NCI-H2196 treated with DMSO at 0.1 percent for 48 hours (cell line): ENCODE measurements at regions not wholly inside any gene's neighbourhood (a gene's known extent, or its start where the extent isn't known, plus 50 kb on each side); places are given as distances from the start of the nearest gene placed in this dataset.

ENCODE experiments used
- DNase-seq: peaks from one replicate; lab custom pipeline; 2025; ENCODE audit not compliant: unreplicated experiment; lab: John Stamatoyannopoulos, UW

DNA sequence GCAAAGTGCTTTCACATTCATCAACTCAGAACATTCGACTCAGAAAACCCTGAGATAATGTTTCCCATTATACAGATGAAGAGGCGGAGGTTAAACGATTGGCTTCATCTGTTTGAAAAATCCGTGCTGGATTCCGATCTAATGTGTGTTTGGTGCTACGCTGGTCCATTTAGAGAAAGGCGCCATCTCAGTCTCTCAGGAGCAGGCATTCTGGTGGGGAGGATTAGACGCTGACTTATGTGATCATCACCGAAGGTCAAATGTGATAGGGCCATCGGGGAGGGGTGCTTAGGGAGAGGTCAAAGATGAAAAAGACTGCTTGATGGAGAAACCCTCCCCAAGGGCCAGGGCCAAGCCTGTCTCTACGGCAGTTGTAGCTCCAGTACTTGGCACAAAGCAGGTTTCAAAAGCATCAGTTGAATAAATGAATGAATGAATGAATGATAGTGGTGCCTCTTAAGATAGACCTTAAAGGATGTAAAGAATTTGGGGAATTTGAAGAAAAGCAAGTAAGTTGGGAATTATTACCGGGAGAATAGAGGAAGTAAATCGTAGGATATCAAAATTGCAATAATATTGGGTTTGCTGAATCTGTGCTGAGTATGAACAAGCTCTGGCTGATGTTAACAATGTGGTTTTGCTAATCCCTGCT is 160.6 kb upstream of the SHB start:
- DNase-seq, result no peak

DNA sequence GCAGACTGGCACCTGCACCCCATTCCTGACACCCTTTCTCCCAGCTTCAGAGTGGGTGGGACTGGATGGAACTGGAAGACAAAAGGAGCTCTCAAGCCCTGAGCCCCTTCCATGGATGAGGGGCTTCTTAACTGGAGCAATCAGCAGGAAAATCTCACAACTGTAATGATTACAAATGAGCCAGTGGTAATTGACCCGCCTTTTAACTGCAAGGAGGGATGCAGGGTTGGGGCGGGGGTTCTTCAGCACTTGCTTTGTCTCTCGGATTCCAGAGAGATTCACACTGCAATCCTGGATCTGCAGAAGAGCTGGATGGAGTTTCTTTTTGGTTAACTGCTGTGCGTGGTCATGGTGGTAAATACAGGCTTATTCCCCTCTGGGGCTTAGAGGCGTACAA is 160.1 kb upstream of the SHB start:
- DNase-seq, result no peak

DNA sequence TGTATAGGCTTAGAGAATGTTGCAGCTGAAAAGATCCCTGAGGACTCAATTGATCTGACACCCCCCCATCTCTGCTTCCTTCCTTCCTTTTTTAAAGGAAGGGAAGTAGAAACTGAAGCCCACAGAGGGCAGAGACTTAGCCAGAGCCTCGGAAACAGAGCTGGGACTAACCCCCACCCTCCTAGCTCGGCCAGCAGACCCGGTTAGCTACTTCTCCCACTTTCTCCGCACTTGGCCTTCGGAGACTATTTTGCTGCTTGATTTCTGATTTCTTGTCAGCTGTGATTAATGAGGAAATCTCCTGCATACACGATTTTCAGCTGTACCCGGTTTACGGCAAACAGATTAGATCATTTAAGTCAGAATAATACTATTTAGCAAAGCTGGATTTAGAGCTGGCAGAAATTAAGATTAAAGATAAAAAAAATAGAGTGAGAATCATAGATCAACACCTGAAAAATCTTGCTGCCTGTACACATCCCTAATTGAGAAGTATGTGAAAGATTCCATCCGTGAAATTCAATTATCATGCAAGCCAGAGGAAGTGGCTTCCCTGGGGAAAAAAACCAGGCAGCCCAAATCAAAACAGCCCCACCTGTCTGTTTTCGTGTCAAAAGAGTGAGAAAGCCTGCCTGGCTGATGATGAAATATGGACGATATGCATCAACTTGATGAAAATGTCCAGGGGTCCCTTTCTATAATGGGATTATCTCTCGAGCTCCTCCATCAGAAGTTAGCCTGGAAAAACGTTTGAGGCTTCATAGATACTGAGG is 159.5 kb upstream of the SHB start:
- no peak for DNase-seq

DNA sequence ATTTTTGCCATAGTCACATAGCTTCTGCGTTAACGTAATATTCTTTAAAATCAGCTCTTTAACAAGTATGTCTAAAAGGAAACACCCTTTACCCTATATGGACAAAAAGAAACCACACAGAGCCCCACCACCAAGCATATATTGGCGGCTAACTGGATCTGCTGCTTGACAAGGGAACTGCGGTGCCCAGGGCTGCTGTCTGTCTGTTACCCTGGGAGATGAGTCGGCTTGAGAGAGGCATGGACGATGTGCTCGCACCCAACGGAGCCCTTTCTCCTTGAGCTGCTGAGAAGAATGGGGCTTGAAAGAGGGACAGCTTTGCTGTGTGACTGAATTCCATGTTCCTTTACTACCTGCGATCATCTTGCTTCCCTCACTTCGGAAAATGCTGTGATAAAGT is 158.6 kb upstream of the SHB start:
- DNase-seq, result peak; percentile 39

DNA sequence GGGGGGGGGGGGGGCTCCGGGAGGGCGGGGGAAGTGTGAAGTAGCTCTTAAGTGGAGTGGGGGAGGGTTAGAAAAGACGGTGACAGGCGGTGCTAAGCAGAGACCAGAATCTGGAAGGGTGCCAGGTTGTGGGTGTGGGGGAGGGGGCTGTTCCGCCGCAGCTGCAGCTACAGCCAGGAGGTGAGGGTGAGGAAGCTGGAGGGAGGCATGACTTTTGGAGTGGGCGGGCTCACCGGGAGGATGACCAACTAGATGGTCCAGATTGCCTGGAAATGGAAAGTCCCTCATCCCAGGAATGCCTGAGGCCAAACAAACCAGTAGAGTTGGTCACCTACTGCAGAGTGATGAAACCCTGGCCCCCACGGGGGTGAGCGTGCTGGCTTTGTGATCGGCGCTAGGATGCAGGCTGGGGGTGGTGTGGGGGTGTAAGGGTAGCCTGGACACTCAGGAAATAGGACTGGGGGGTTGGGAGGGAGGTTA is 158.1 kb upstream of the SHB start:
- peak; percentile 98 for DNase-seq

DNA sequence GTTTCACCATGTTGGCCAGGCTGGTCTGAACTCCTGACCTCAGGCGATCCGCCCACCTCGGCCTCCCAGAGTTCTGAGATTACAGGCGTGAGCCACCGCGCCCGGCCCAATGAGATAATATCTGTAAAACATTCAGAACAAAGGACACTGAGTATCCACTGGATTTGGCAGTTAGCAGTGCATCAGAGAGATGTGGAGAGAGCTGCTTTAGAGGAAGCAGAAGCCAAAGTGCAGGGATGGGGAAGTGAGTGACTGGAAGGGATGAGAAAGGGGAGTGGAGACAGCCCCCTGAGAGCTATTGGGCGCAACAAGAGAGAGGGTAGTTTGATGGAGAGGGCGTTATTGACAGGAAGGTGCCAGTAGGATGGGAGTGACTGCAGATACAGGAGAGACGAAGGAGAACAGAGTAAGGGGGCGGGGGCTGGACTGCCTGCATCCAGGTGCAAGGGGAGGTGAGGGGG is 157.5 kb upstream of the SHB start:
- peak; percentile 87 for DNase-seq

DNA sequence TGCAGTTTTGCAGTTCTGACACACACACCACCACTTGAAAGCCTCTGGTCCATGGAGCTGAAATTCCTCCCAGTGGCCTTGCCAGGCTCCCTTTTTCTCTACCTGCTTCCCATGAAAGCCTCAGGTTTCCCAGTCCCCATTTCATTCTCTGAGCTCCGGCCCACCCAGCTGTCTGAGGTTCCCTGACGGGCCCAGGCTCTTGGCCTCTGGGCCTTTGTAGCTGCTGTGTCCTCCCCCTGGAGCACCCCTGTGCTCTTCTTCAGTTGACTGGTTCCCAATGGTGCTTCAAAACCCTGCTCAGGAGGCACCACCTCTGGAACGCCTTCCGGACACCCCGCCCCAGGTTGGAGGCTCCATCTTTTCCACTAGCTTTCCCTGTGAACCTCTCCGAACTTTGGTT is 155.9 kb upstream of the SHB start:
- no peak for DNase-seq

DNA sequence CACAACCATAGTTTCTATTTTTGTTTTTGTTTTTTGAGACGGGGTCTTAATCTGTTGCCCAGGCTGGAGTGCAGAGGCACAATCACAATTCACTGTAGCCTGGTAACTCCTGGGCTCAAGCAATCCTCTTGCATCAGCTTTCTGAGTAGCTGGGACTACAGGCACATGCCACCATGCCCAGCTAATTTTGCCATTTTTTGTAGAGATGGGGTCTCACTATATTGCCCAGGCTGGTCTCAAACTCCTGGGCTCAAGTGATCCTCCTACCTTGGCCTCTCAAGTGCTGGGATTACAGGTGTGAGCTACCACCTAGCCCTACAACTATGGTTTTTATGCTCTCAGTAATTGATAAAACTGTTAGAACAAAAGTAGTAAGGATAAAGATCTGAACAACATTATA is 147.5 kb upstream of the SHB start:
- no peak for DNase-seq

DNA sequence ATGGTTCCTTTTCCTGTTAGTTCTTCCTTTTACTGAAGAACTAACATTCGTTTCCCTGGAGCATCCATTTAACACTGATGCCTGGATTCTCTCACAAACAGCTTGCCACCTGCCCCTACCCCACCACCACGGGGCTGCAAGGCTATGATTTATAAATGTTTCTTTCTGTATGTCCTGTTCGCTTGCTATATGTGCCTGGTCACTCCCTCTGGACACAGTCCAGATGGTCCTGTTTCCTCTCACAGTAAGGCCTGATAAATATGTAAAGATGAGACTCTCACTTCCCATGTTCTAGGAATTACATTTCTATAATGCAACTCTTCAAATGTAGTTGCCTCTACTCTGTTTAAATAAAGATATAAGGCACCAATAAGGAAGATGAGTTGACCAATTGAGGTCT is 146.4 kb upstream of the SHB start:
- no peak for DNase-seq

DNA sequence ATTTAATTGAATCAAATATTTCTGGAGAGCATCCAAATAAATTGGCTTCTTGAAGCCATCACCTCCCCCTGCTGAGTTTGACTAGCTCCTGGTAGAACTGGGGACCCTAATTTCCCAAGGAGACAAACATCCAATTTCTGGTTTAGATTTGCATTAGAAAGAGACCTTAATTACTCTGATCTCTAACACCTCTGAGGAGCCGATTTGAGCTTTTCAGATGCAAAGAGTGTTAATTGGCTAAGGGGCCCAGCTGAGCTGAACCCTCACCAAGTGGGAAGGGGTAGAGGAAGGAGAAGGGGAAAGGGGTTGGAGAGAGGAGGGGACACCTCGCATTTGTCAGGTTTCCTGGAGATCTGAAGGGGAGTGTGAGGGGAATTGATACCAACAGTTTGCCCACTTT is 145.4 kb upstream of the SHB start:
- DNase-seq, result no peak

DNA sequence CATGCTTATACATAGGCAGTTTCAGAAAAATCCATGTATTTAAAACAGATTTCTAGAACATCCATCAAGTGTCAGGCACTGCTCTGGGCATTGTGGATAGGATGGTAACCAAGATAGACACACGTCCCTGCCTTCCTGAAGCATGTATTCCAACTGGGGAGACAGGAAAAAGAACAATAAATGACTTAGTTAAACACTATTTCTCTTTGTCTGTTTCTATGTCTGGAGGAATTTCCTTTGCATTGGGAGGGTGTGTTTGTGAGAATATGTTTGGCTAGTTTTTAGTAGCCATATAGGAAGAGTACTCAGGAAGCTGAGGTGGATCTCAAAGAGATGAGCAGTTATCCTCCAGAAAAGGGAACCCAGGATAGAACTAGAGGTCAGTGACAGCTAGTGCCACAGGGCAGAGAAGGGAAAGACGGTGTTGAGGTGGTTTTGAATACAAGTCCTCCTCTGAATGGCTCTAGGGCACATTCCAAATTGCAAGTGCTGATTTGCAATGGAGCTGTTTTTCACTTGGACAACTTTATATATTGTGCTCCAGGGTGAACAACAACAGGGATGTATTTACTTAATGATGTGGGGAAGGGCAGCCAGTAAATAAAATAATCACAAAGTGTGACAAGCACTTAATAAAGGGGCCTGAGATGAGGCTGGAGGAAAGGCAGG is 144.7 kb upstream of the SHB start:
- DNase-seq, result no peak

DNA sequence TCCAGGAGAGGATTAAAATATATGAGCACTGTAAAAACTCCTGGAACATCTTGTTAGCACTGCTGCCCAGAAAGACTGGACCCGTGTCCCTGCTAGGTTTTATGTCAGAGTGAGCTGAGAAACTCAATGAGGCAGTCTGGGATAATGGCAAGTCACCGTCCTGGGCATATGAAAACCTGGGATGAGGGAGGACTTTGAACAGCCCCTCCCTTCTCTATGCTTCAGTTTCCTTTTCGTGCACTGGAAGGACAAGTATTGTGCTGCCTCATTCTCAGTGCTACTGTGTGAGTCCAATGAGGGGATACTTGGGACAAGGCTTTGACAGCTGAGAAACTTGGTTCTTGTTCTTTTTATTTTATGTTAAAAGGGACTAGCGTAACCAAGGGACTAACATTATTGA is 143.0 kb upstream of the SHB start:
- DNase-seq, result no peak

DNA sequence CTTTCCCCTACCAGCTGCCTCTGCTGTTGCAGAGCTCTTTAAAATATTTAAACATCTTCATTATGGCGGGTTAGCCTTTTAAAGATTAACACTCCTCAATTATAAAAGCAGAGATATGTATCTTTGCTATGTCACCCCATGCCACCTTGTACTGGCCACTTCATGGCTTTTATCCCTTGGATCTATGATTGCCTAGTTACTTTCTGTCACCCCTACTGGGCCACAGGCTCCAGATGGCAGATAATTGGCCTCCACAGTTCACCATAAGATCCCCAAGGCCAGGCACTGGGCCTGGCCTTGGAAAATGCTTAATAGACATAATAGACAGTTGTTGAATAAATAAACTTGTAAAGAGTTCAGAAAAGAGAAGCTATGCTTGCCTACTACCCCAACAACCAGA is 142.0 kb upstream of the SHB start:
- no peak for DNase-seq

DNA sequence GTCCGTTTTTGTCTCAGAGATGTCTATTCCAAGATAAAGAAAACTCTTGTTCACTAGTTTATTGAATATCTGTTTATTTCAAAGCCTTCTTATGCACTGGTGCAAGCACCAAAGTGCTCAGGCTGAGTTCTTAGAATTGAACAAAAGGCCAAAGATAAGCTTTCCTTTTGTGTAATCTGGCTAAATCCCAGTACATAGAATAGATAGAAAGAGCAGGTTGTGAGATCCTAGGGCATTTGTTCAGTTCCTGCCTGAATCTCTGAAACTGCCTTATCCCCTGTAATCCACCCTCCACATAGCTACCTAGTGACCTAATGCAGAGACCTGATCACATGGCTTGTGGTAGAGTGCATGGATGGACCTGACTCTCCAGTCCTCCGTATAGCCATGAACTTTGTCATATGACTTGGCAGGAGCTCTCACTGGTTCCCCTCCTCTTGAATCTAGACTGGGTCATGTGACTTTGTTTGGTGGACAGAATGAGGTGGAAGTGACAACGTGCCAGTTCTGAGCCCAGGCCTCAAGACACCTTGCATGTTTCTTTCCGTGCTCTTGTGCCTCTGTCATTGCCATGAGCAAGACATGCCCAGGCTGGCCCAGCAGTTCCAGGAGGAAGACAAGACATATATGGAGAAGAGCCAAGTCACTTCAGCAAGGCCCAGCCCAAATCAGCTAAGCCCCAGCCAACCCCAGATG is 139.3 kb upstream of the SHB start:
- DNase-seq, result peak; percentile 49

DNA sequence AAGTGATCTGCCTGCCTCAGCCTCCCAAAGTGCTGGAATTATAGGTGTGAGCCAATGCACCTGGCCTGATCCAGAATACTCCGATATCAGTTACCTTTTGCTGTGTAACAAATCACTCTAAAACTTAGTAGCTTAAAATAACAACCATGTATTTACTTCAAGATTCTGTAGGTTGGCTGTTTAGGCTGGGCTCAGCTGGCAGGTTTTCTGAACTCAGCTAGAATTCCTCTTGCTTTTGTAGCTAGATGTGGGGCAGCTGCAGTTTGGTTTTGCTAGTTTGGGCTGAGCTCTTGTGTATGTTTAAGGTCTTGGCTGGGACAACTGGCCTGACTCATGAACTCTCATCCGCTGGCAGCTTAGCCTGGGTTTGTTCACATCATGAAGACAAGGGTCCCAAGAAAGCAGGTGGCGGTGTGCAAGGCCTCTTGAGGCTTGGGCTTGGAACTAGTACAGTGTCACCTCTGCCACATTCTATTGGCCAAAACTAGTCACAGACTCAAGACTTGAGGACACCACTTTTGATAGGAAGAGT is 138.3 kb upstream of the SHB start:
- no peak for DNase-seq

DNA sequence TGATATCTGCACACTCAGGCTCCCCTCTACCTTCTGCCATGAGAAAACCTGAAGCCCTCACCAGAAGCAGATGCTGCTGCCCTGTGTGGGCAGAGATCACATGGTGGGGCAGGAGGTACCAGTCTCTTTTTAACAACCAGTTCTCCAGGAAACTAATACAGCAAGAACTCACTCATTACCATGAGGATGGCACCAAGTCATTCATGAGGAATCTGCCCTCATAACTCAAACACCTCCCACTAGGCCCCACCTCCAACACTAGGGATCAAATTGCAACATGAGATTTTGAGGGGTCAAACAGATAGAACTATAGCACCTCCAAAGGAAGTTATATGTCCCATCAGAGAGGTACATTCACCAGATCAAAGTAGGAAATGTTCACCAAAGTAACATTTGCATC is 136.3 kb upstream of the SHB start:
- DNase-seq, result no peak

DNA sequence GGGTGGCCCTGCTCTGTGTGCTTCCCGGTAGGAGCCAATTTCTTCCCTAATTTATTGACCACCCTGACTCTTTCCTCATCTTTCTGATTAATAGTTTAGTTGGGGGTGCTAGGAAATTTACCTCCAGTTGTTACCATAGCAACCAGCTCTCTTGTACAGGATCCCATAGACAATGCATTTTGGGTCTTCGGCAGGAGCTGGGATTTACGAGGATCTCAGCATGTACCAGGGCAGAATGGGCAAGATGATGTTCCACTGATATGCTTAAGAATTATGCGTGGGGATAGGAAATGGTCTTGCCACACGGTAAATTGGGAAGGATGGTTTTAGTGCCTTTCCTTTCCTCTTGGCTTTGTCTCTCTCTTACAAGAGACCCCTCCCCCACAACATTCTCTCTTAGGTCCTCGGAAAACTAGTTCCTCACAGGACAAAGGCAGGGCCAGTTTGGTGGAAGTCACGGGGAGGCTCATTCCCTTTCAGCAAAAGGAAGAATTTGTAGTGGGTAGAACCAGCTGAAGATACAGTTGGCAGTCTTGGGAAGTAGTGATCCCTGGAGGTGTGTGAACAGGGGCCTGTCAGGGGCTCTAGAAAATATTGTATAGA is 133.4 kb upstream of the SHB start:
- DNase-seq, result no peak

DNA sequence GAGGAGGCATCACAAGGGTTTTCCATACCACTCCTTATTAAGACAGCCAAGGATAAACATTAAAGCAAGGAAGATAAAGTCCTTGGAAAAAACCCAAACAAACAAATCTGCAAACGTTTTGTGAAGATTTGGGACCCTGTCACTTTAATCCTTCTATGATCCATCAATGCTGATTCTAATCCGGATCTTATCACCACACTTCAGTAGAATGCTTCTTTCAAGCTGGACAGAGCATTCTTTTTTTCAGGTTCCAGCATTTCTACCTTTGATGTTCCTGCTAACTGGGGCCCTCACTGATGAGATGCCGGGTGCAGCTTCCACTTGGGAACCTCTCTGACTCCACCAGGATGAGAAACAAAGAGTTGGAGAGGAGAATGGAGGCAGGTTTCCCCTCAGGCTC is 132.8 kb upstream of the SHB start:
- DNase-seq, result no peak

DNA sequence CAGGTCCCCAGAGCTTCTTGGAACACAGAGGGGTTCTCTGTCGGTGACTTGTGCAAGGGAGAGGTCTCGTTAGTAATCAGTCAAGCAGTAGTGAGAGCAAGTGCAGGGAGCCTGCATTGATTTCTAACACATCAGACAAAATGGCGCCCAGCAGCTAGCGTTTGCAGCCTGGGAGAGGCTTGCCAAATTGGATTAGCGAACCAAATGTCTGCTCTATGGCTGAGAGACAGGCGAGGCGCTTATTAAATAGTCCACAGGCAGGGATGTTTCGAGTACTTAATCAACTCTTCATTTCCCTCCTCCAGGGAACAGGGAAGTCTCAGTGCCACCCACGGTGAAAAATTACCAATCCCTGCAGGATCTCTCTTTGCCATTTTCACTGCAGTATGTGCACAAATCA is 131.4 kb upstream of the SHB start:
- DNase-seq, result no peak

DNA sequence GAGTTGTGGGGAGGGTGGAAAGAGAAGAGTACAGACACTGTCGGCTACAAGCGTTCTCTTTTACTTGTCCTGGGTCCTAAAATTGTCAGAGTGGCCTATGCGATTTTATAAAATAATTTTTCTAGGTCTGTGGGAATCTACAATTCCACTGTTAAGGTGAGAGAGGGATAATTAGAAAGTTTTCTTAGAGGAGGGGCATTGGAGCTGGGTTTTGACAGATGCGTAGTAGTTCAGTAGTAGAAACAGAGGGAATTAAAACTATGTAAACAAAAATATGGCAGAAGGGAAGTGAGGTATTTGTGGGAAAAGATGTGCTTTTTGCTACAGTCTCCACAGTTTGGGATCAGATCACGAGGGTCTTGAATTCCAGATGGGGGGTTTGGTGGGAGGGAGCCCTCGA is 129.1 kb upstream of the SHB start:
- DNase-seq, result no peak

DNA sequence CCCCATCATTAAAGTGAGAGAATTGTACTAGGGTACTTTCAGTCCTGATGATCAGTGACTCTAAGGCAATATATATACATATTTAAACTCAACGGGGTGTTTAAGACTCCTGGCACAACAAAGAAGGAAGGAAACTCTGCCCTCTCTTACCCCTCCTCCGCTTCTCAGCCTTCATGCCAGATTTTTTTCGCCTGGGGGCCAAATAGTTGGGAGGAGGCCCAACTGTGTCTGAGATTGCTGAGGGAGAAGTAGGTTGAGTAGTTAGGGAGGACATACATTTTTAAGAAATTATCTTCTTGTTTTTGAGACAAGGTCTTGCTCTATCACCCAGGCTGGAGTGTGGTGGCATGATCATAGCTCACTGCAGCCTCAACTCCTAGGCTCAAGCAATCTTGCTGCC is 127.7 kb upstream of the SHB start:
- DNase-seq, result no peak
